ENCODE measurements at regions not wholly inside any gene's neighbourhood (a gene's known extent, or its start where the extent isn't known, plus 50 kb on each side); places are given as distances from the start of the nearest gene placed in this dataset.
A peak's percentile ranks its signal among the peaks of the same experiment; 100 is the strongest.

- Histone ChIP-seq H3K9me3 (no peaks in the 10 kb centered on the region), H3K4me1 (ENCODE audit: control insufficient read depth in 1 of 2, insufficient read depth in 2 of 2, low read depth in 1 of 2, low read length in 1 of 2) (no peaks in the 10 kb centered on the region; a peak in 1 of 4 replicates), H3F3A (replicated peaks; ENCODE audit: insufficient read depth) (no peaks in the 10 kb centered on the region), H3K4me3 (ENCODE audit: low read depth in 2 of 2, low read length in 1 of 2) (no peak overlapping the region), H3K27ac (ENCODE audit: low read depth in 2 of 2, low read length in 1 of 2) (no peak overlapping the region), H3K27me3 (ENCODE audit: insufficient read depth) (no peaks in the 10 kb centered on the region), H3K9me2 (no peaks in the 10 kb centered on the region), H3K4me2 (no peak overlapping the region), H2AFZ (ENCODE audit: low read depth) (no peak overlapping the region), H4K20me1 (ENCODE audit: insufficient read depth) (no peaks in the 10 kb centered on the region), H3K9ac (no peak overlapping the region), H3K79me2 (ENCODE audit: insufficient read depth) (no peaks in the 10 kb centered on the region), H3K36me3 (replicated peaks in 1 of 2; ENCODE audit: control insufficient read depth in 1 of 2, insufficient read depth in 2 of 2, low read length in 1 of 2) (no peaks in the 10 kb centered on the region)
- no peak for DNase-seq
- WGBS (ENCODE audit: low lambda C conversion rate): 75% methylated on average over 9 of the region's 12 CpGs
- ChIA-PET CTCF (interaction anchor here (1.8 kb wide), 1 partner anchor 9 kb away, joined by 5 read pairs; no protein-coding TSS in a partner anchor), POLR2A (no interaction called here)
- TF ChIP-seq GATA2 (CRISPR knock-in tag; IDR thresholded peaks at IDR 0.05) (no peak), PBX3 (IDR thresholded peaks at IDR 0.05) (no peak)
Measured at GRCh38 chr11:70575396-70576060, 177.2 kb downstream of the CTTN start.

- H3K36me3 ChIP-seq (replicated peaks in 1 of 2; ENCODE audit: control insufficient read depth in 1 of 2, insufficient read depth in 2 of 2, low read length in 1 of 2): no peaks in the 10 kb centered on the region
- no peak overlapping the region for H3K9ac ChIP-seq
- no peaks in the 10 kb centered on the region for H3K9me2 ChIP-seq
- no peak for TF ChIP-seq SIN3A (IDR thresholded peaks at IDR 0.05; ENCODE audit: borderline replicate concordance, low read depth, low read length)
- TF ChIP-seq PBX3 (IDR thresholded peaks at IDR 0.05): no peak
- no peak for TF ChIP-seq GABPA (IDR thresholded peaks at IDR 0.05; ENCODE audit: low read depth)
- no peak for TF ChIP-seq YY1 (IDR thresholded peaks at IDR 0.05; ENCODE audit: low read depth)
- DNase-seq: peak; percentile 23
- H3K27ac ChIP-seq (ENCODE audit: low read depth in 2 of 2, low read length in 1 of 2): no peak overlapping the region
- H3K27me3 ChIP-seq (ENCODE audit: insufficient read depth): no peaks in the 10 kb centered on the region
- ChIA-PET POLR2A (no interaction called here), CTCF (no interaction called here)
- H3K4me1 ChIP-seq (ENCODE audit: control insufficient read depth in 1 of 2, insufficient read depth in 2 of 2, low read depth in 1 of 2, low read length in 1 of 2): peaks cover 0 to 6% of the 10 kb centered on the region in 2 experiments; a peak in 1 of 4 replicates
- H3K4me3 ChIP-seq (ENCODE audit: low read depth in 2 of 2, low read length in 1 of 2): no peak overlapping the region
- no peaks in the 10 kb centered on the region for H3K79me2 ChIP-seq (ENCODE audit: insufficient read depth)
- no peak overlapping the region for H3K4me2 ChIP-seq
- H3K9me3 ChIP-seq: no peaks in the 10 kb centered on the region
- no peaks in the 10 kb centered on the region for H4K20me1 ChIP-seq (ENCODE audit: insufficient read depth)
- WGBS (ENCODE audit: low lambda C conversion rate): 22% methylated on average over 3 of the region's 7 CpGs
- H3F3A ChIP-seq (replicated peaks; ENCODE audit: insufficient read depth): no peaks in the 10 kb centered on the region
- no peak overlapping the region for H2AFZ ChIP-seq (ENCODE audit: low read depth)
Measured at GRCh38 chr11:70577258-70577603, 178.9 kb downstream of the CTTN start.

- Histone ChIP-seq H4K20me1 (ENCODE audit: insufficient read depth) (no peaks in the 10 kb centered on the region), H3K9ac (no peak overlapping the region), H2AFZ (ENCODE audit: low read depth) (no peak overlapping the region), H3F3A (replicated peaks; ENCODE audit: insufficient read depth) (no peaks in the 10 kb centered on the region), H3K27me3 (ENCODE audit: insufficient read depth) (no peaks in the 10 kb centered on the region), H3K79me2 (ENCODE audit: insufficient read depth) (no peaks in the 10 kb centered on the region), H3K4me3 (ENCODE audit: low read depth in 2 of 2, low read length in 1 of 2) (no peak overlapping the region), H3K9me3 (no peaks in the 10 kb centered on the region), H3K4me2 (no peak overlapping the region), H3K36me3 (replicated peaks in 1 of 2; ENCODE audit: control insufficient read depth in 1 of 2, insufficient read depth in 2 of 2, low read length in 1 of 2) (no peaks in the 10 kb centered on the region), H3K4me1 (ENCODE audit: control insufficient read depth in 1 of 2, insufficient read depth in 2 of 2, low read depth in 1 of 2, low read length in 1 of 2) (peaks cover 0 to 13% of the 10 kb centered on the region in 2 experiments; a peak in 1 of 4 replicates), H3K27ac (ENCODE audit: low read depth in 2 of 2, low read length in 1 of 2) (no peak overlapping the region), H3K9me2 (no peaks in the 10 kb centered on the region)
- peak; percentile 16 for DNase-seq
- ChIA-PET POLR2A (interaction anchor here (0.6 kb wide), 1 partner anchor 33 kb away, joined by 3 read pairs; no protein-coding TSS in a partner anchor), CTCF (no interaction called here)
- no peak for TF ChIP-seq FOXJ3 (CRISPR knock-in tag; IDR thresholded peaks at IDR 0.05)
- TF ChIP-seq EZH2phosphoT487 (IDR thresholded peaks at IDR 0.05; ENCODE audit: borderline replicate concordance, low read depth): no peak
- no peak for TF ChIP-seq JUND (IDR thresholded peaks at IDR 0.05)
- TF ChIP-seq MEF2A (IDR thresholded peaks at IDR 0.05; ENCODE audit: borderline replicate concordance, low read depth): no peak
- no peak for TF ChIP-seq RAD21 (IDR thresholded peaks at IDR 0.05; ENCODE audit: low read length)
- TF ChIP-seq SMC3 (IDR thresholded peaks at IDR 0.05; ENCODE audit: low read depth, low read length): no peak
- 54% methylated on average over 10 of the region's 14 CpGs for WGBS (ENCODE audit: low lambda C conversion rate)
Measured at GRCh38 chr11:70577948-70578347, 179.6 kb downstream of the CTTN start.

All from SK-N-SH (cell line).